ENCODE measurements at regions not wholly inside any gene's neighbourhood (a gene's known extent, or its start where the extent isn't known, plus 50 kb on each side); places are given as distances from the start of the nearest gene placed in this dataset.
A peak's percentile ranks its signal among the peaks of the same experiment; 100 is the strongest.

GRCh38 chr12:98439981-98440581 lies 75.3 kb upstream of the TMPO start (continued):
- TF ChIP-seq, protein P1, sequence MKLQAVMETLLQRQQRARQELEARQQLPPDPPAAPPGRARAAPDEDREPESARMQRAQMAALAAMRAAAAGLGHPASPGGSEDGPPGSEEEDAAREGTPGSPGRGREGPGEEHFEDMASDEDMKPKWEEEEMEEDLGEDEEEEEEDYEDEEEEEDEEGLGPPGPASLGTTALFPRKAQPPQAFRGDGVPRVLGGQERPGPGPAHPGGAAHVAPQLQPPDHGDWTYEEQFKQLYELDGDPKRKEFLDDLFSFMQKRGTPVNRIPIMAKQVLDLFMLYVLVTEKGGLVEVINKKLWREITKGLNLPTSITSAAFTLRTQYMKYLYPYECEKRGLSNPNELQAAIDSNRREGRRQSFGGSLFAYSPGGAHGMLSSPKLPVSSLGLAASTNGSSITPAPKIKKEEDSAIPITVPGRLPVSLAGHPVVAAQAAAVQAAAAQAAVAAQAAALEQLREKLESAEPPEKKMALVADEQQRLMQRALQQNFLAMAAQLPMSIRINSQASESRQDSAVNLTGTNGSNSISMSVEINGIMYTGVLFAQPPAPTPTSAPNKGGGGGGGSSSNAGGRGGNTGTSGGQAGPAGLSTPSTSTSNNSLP (IDR thresholded peaks at IDR 0.05; ENCODE audit: borderline replicate concordance, low read depth, low read length), result peak; percentile 81; the same call in 1 of the 2 replicates
- TF ChIP-seq MITF (IDR thresholded peaks at IDR 0.05) (peak; percentile 20; the same call in 1 of the 2 replicates), GATA2 (CRISPR knock-in tag; IDR thresholded peaks at IDR 0.05) (peak; percentile 85), NEUROD1 (IDR thresholded peaks at IDR 0.05; ENCODE audit: borderline replicate concordance, low read depth, low read length, partially characterized antibody) (peak; percentile 78), HMBOX1 (IDR thresholded peaks at IDR 0.05) (0 out of 2 replicates have a peak, but pooled peaks have one; percentile 14), FOXJ2 (tag; IDR thresholded peaks at IDR 0.05) (peak; percentile 75; the same call in 1 of the 2 replicates), TARDBP (IDR thresholded peaks at IDR 0.05) (peak; percentile 52; the same call in 1 of the 2 replicates), L3MBTL2 (IDR thresholded peaks at IDR 0.05) (peak; percentile 45; the same call in 1 of the 2 replicates), CEBPG (CRISPR knock-in tag; IDR thresholded peaks at IDR 0.05) (peak; percentile 97), CEBPG (tag; conservative IDR thresholded peaks at IDR 0.05 in 1 of 2, IDR thresholded peaks at IDR 0.05 in 1 of 2) (peak; percentile 100), ZNF175 (CRISPR knock-in tag; IDR thresholded peaks at IDR 0.05; ENCODE audit: low read depth) (peak; percentile 72; the same call in 1 of the 2 replicates), BCOR (IDR thresholded peaks at IDR 0.05) (peak; percentile 91), HEY1 (CRISPR knock-in tag; IDR thresholded peaks at IDR 0.05; ENCODE audit: borderline replicate concordance) (0 out of 2 replicates have a peak, but pooled peaks have one; percentile 56), YY1 (IDR thresholded peaks at IDR 0.05; ENCODE audit: borderline replicate concordance in 1 of 3, control insufficient read depth in 1 of 3, extremely low read depth in 1 of 3, insufficient read depth in 3 of 3, insufficient read length in 1 of 3, insufficient replicate concordance in 2 of 3, low read depth in 1 of 3, low read length in 2 of 3) (peak in 1 of 3 experiments; percentile 19), TAF1 (IDR thresholded peaks at IDR 0.05; ENCODE audit: control insufficient read depth, extremely low read depth, insufficient read depth, low read length, severe bottlenecking) (peak; percentile 21), FOXA3 (CRISPR knock-in tag; conservative IDR thresholded peaks at IDR 0.05 in 1 of 2, IDR thresholded peaks at IDR 0.05 in 1 of 2) (peak in 1 of 2 experiments; percentile 79; a peak in 2 of 4 replicates), KLF6 (CRISPR knock-in tag; IDR thresholded peaks at IDR 0.05; ENCODE audit: borderline replicate concordance) (peak; percentile 48; the same call in 1 of the 2 replicates), TAF9B (IDR thresholded peaks at IDR 0.05; ENCODE audit: partially characterized antibody) (peak; percentile 52), IFI16 (CRISPR knock-in tag; IDR thresholded peaks at IDR 0.05) (no peak), CC2D1A (IDR thresholded peaks at IDR 0.05) (peak; percentile 84)
- TF ChIP-seq, protein P2, sequence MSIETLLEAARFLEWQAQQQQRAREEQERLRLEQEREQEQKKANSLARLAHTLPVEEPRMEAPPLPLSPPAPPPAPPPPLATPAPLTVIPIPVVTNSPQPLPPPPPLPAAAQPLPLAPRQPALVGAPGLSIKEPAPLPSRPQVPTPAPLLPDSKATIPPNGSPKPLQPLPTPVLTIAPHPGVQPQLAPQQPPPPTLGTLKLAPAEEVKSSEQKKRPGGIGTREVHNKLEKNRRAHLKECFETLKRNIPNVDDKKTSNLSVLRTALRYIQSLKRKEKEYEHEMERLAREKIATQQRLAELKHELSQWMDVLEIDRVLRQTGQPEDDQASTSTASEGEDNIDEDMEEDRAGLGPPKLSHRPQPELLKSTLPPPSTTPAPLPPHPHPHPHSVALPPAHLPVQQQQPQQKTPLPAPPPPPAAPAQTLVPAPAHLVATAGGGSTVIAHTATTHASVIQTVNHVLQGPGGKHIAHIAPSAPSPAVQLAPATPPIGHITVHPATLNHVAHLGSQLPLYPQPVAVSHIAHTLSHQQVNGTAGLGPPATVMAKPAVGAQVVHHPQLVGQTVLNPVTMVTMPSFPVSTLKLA (conservative IDR thresholded peaks at IDR 0.05), result peak; percentile 62 to 84; a peak in 3 of 4 replicates

Data from K562 (cell line).